Osteocyte (in vitro differentiated cells): ENCODE measurements at regions not wholly inside any gene's neighbourhood (a gene's known extent, or its start where the extent isn't known, plus 50 kb on each side); places are given as distances from the start of the nearest gene placed in this dataset.

Experiments
- DNase-seq: peaks from one replicate; pipeline ENCODE4 v3.0.0; 2021; ENCODE audit warnings: mixed read lengths; ENCODE audit not compliant: unreplicated experiment; ENCODE audit errors: extremely low spot score
- H3K27ac Mint-ChIP-seq: one replicate; pipeline ENCODE4 v1.8.0; 2021; ENCODE audit warnings: mild to moderate bottlenecking, mixed read lengths; ENCODE audit not compliant: unreplicated experiment
- H3K27me3 Mint-ChIP-seq: one replicate; pipeline ENCODE4 v1.8.0; 2021; ENCODE audit warnings: mixed read lengths; ENCODE audit not compliant: unreplicated experiment
- H3K36me3 Mint-ChIP-seq: one replicate; pipeline ENCODE4 v1.8.0; 2021; ENCODE audit warnings: mixed read lengths; ENCODE audit not compliant: unreplicated experiment
- H3K4me1 Mint-ChIP-seq: one replicate; pipeline ENCODE4 v1.8.0; 2021; ENCODE audit warnings: mixed read lengths; ENCODE audit not compliant: unreplicated experiment
- H3K4me3 Mint-ChIP-seq: one replicate; pipeline ENCODE4 v1.8.0; 2021; ENCODE audit warnings: mild to moderate bottlenecking, moderate library complexity, mixed read lengths; ENCODE audit not compliant: unreplicated experiment
- H3K9me3 Mint-ChIP-seq: one replicate; pipeline ENCODE4 v1.8.0; 2021; ENCODE audit warnings: mixed read lengths; ENCODE audit not compliant: unreplicated experiment
- CTCF ChIP-seq: fragments of 200-600 bp; sonication (generic); IDR thresholded peaks from 2 replicates; pipeline ENCODE4 v1.5.0; 2021; ENCODE audit warnings: antibody characterized with exemption, mild to moderate bottlenecking, moderate library complexity

- no peak overlapping the region for H3K4me3 Mint-ChIP-seq
- TF ChIP-seq CTCF, result no peak
- H3K9me3 Mint-ChIP-seq, result peaks cover 65% of the 10 kb centered on the region
- H3K4me1 Mint-ChIP-seq, result no peaks in the 10 kb centered on the region
- no peak overlapping the region for H3K27ac Mint-ChIP-seq
- no peaks in the 10 kb centered on the region for H3K36me3 Mint-ChIP-seq
- no peaks in the 10 kb centered on the region for H3K27me3 Mint-ChIP-seq
- no peak for DNase-seq
Observed at GRCh38 chr1:5405263-5405662, 587.0 kb downstream of the NPHP4 start.

DNA sequence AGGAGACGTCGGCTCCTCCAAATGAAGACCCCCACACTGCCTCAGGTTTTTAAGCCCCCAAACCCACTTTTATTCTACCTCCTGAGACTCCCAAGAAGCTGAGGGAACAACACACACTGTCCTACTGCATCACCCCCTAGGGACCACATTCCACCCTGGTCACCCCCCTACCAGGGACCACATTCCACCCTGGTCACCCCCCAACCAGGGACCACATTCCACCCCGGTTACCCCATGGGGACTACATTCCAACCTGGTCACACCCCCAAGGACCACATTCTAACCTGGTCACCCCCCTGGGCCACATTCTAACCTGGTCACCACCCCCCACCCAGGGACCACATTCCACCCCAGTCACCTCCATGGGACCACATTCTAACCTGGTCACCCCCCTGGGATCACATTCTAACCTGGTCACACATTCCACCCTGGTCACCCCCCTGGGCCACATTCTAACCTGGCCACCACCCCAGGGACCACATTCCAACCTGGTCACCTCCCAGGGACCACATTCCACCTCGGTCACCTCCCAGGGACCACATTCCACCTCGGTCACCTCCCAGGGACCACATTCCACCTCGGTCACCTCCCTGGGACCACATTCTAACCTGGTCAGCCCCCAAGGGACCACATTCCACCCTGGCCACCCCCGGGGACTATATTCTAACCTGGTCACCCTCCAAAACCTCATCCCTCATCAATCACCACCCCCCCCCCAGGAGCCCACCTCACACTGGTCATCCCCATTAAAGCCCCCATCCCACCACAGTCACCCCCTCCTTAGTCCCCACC lies 587.6 kb downstream of the NPHP4 start:
- no peaks in the 10 kb centered on the region for H3K4me1 Mint-ChIP-seq
- no peak overlapping the region for H3K4me3 Mint-ChIP-seq
- DNase-seq, result no peak
- H3K9me3 Mint-ChIP-seq, result peaks cover 64% of the 10 kb centered on the region
- TF ChIP-seq CTCF, result no peak
- H3K27ac Mint-ChIP-seq, result no peak overlapping the region
- no peaks in the 10 kb centered on the region for H3K27me3 Mint-ChIP-seq
- H3K36me3 Mint-ChIP-seq, result no peaks in the 10 kb centered on the region

GRCh38 chr1:5403935-5404334 lies 588.3 kb downstream of the NPHP4 start:
- peaks cover 63% of the 10 kb centered on the region for H3K9me3 Mint-ChIP-seq
- H3K27me3 Mint-ChIP-seq, result no peaks in the 10 kb centered on the region
- no peak overlapping the region for H3K4me3 Mint-ChIP-seq
- no peak for DNase-seq
- H3K36me3 Mint-ChIP-seq, result no peaks in the 10 kb centered on the region
- no peak overlapping the region for H3K27ac Mint-ChIP-seq
- H3K4me1 Mint-ChIP-seq, result no peaks in the 10 kb centered on the region
- no peak for TF ChIP-seq CTCF

DNA sequence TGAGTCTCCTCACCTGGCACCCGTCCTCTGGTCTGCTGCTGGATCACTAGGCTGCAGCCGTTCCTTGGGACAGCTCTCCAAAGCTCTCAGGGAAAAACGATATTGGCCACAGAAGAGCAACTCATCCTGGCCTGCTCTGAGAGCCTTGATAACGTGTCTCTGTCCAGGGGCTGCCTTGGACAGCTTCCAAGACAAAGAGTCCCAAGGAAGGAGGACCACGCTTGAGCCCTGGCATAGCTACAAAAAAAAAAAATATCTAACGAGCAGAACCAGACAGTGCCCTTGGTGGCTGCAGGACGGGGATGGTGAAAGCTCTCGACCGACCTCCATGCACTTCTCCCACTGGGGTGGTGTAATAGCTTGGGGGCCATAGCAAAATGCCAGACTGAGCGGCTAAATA lies 589.6 kb downstream of the NPHP4 start:
- Mint-ChIP-seq H3K9me3 (peaks cover 61% of the 10 kb centered on the region), H3K4me1 (no peaks in the 10 kb centered on the region), H3K27me3 (no peaks in the 10 kb centered on the region), H3K4me3 (no peak overlapping the region), H3K27ac (no peak overlapping the region), H3K36me3 (no peaks in the 10 kb centered on the region)
- no peak for DNase-seq
- TF ChIP-seq CTCF, result no peak

- Mint-ChIP-seq H3K36me3 (no peaks in the 10 kb centered on the region), H3K27ac (no peak overlapping the region), H3K9me3 (peaks cover 59% of the 10 kb centered on the region)
Observed at GRCh38 chr1:5399771-5400170, 592.5 kb downstream of the NPHP4 start.

More at GRCh38 chr1:5399771-5400170, 592.5 kb downstream of the NPHP4 start:
- DNase-seq, result no peak
- H3K4me3 Mint-ChIP-seq, result no peak overlapping the region
- H3K27me3 Mint-ChIP-seq, result no peaks in the 10 kb centered on the region
- no peak for TF ChIP-seq CTCF
- no peaks in the 10 kb centered on the region for H3K4me1 Mint-ChIP-seq
